ENCODE measurements at regions not wholly inside any gene's neighbourhood (a gene's known extent, or its start where the extent isn't known, plus 50 kb on each side); places are given as distances from the start of the nearest gene placed in this dataset.

GRCh38 chr3:102715030-102715697 lies 280.3 kb downstream of the ZPLD1 start (continued):
- no peak for TF ChIP-seq ATF3 (IDR thresholded peaks at IDR 0.05; ENCODE audit: borderline replicate concordance, extremely low read depth, low read depth, low read length)
- peak; percentile 67; the same call in 1 of the 2 replicates for TF ChIP-seq RELB (IDR thresholded peaks at IDR 0.05; ENCODE audit: low read depth)
- no peak for TF ChIP-seq NRF1 (conservative IDR thresholded peaks at IDR 0.05; ENCODE audit: low read depth, low read length)
- no peak for TF ChIP-seq HDGF (IDR thresholded peaks at IDR 0.05)
- no peak for TF ChIP-seq PAX5 (IDR thresholded peaks at IDR 0.05; ENCODE audit: borderline replicate concordance, low read depth, low read length)
- no peak for TF ChIP-seq KDM1A (IDR thresholded peaks at IDR 0.05; ENCODE audit: borderline replicate concordance)
- TF ChIP-seq RFX5 (IDR thresholded peaks at IDR 0.05; ENCODE audit: low read depth, low read length), result no peak
- no peak for TF ChIP-seq CBFB (IDR thresholded peaks at IDR 0.05; ENCODE audit: low read depth)
- TF ChIP-seq FOS (IDR thresholded peaks at IDR 0.05; ENCODE audit: borderline replicate concordance, extremely low read depth, insufficient read length), result no peak
- TF ChIP-seq ZNF592 (IDR thresholded peaks at IDR 0.05), result no peak
- no peak for TF ChIP-seq USF1 (IDR thresholded peaks at IDR 0.05; ENCODE audit: borderline replicate concordance, extremely low read length, insufficient read depth, low read depth, low read length)
- no peak for TF ChIP-seq BCLAF1 (IDR thresholded peaks at IDR 0.05)
- TF ChIP-seq MAX (IDR thresholded peaks at IDR 0.05; ENCODE audit: low read depth, low read length), result no peak
- TF ChIP-seq IKZF1 (conservative IDR thresholded peaks at IDR 0.05), result peak; percentile 58
- TF ChIP-seq IRF4 (IDR thresholded peaks at IDR 0.05; ENCODE audit: low read depth, low read length), result peak; percentile 50; the same call in 1 of the 2 replicates
- TF ChIP-seq BRCA1 (IDR thresholded peaks at IDR 0.05; ENCODE audit: low read depth, low read length), result no peak
